Liver (tissue), 8 donors: ENCODE measurements at regions not wholly inside any gene's neighbourhood (a gene's known extent, or its start where the extent isn't known, plus 50 kb on each side); places are given as distances from the start of the nearest gene placed in this dataset.

Experiments used
- DNase-seq: peaks from one replicate; pipeline ENCODE4 v3.0.0-alpha.2; 2017; ENCODE audit warnings: low spot score
- H3K27ac ChIP-seq, 2 donors: one replicate each; pipeline ENCODE4 v1.7.0; 2013; ENCODE audit warnings: inconsistent platforms in 2 of 2, low read length in 2 of 2, control low read depth in 1 of 2, low read depth in 1 of 2, mild to moderate bottlenecking in 1 of 2
- H3K27me3 ChIP-seq, 4 donors: one replicate each; pipeline versions ENCODE4 v1.6.1 to v1.7.0; 2013; ENCODE audit warnings: low read length in 3 of 4, inconsistent platforms in 1 of 4, mild to moderate bottlenecking in 1 of 4, moderate library complexity in 1 of 4; ENCODE audit not compliant: control insufficient read depth in 4 of 4, insufficient read depth in 4 of 4
- H3K36me3 ChIP-seq, 4 donors: one replicate each; pipeline versions ENCODE4 v1.6.1 to v1.7.0; 2013; ENCODE audit warnings: low read length in 3 of 4, mild to moderate bottlenecking in 3 of 4, low read depth in 1 of 4, moderate library complexity in 1 of 4; ENCODE audit not compliant: control insufficient read depth in 4 of 4, insufficient read depth in 3 of 4
- H3K4me1 ChIP-seq, 4 donors: one replicate each; pipeline versions ENCODE4 v1.6.1 to v1.7.0; 2013; ENCODE audit warnings: low read length in 3 of 4, mild to moderate bottlenecking in 3 of 4, moderate library complexity in 1 of 4; ENCODE audit not compliant: control insufficient read depth in 4 of 4, insufficient read depth in 4 of 4
- H3K4me3 ChIP-seq, 3 donors: one replicate each; pipeline versions ENCODE4 v1.6.1 to v1.7.0; 2013; ENCODE audit warnings: low read length in 3 of 3, control low read depth in 1 of 3, low read depth in 1 of 3, mild to moderate bottlenecking in 1 of 3
- H3K9ac ChIP-seq, 2 donors: one replicate each; pipeline ENCODE4 v1.7.0; 2013; ENCODE audit warnings: low read length in 2 of 2, mild to moderate bottlenecking in 2 of 2, moderate library complexity in 2 of 2, control low read depth in 1 of 2, low read depth in 1 of 2
- H3K9me3 ChIP-seq, 4 donors: one replicate each; pipeline versions ENCODE4 v1.6.1 to v1.7.0; 2013; ENCODE audit warnings: low read length in 3 of 4; ENCODE audit not compliant: control insufficient read depth in 4 of 4
- ATF3 ChIP-seq: IDR thresholded peaks from 2 replicates; pipeline ENCODE4 v1.6.1; 2016; ENCODE audit warnings: antibody characterized with exemption
- EGR1 ChIP-seq, 2 donors: IDR thresholded peaks; 2 replicates each; pipeline ENCODE4 v1.6.1; 2016 to 2018; ENCODE audit warnings: antibody characterized with exemption in 2 of 2, low read depth in 2 of 2
- FOXA1 ChIP-seq: IDR thresholded peaks from 2 replicates; pipeline ENCODE4 v1.6.1; 2016; ENCODE audit warnings: antibody characterized with exemption
- FOXA2 ChIP-seq: IDR thresholded peaks from 2 replicates; pipeline ENCODE4 v1.6.1; 2016; ENCODE audit warnings: antibody characterized with exemption
- GABPA ChIP-seq, 2 donors: IDR thresholded peaks in 1 of 2; conservative IDR thresholded peaks in 1 of 2; 2 replicates each; pipeline ENCODE4 v1.6.1; 2016; ENCODE audit warnings: antibody characterized with exemption in 2 of 2, mild to moderate bottlenecking in 1 of 2, moderate library complexity in 1 of 2
- HNF4A ChIP-seq, 2 donors: conservative IDR thresholded peaks; 2 replicates each; pipeline ENCODE4 v1.6.1; 2016; ENCODE audit warnings: antibody characterized with exemption in 2 of 2, mild to moderate bottlenecking in 2 of 2
- HNF4G ChIP-seq: IDR thresholded peaks from 2 replicates; pipeline ENCODE4 v1.6.1; 2016; ENCODE audit warnings: antibody characterized with exemption
- JUND ChIP-seq, 2 donors: IDR thresholded peaks; 2 replicates each; pipeline ENCODE4 v1.6.1; 2016; ENCODE audit warnings: antibody characterized with exemption in 2 of 2
- NR2F2 ChIP-seq: IDR thresholded peaks from 2 replicates; pipeline ENCODE4 v1.6.1; 2016; ENCODE audit warnings: antibody characterized with exemption
- RAD21 ChIP-seq, 2 donors: IDR thresholded peaks; 2 replicates each; pipeline ENCODE4 v1.6.1; 2016; ENCODE audit warnings: antibody characterized with exemption in 2 of 2, mild to moderate bottlenecking in 2 of 2
- REST ChIP-seq: IDR thresholded peaks from 2 replicates; pipeline ENCODE4 v1.6.1; 2016; ENCODE audit warnings: antibody characterized with exemption, mild to moderate bottlenecking
- RXRA ChIP-seq, 2 donors: IDR thresholded peaks; 2 replicates each; pipeline ENCODE4 v1.6.1; 2017 to 2018; ENCODE audit warnings: antibody characterized with exemption in 2 of 2, mild to moderate bottlenecking in 1 of 2
- SP1 ChIP-seq: IDR thresholded peaks from 2 replicates; pipeline ENCODE4 v1.6.1; 2018; ENCODE audit warnings: antibody characterized with exemption, mild to moderate bottlenecking
- TAF1 ChIP-seq: conservative IDR thresholded peaks from 2 replicates; pipeline ENCODE4 v1.6.1; 2016; ENCODE audit warnings: antibody characterized with exemption, mild to moderate bottlenecking
- YY1 ChIP-seq: IDR thresholded peaks from 2 replicates; pipeline ENCODE4 v1.6.1; 2016; ENCODE audit warnings: antibody characterized with exemption, mild to moderate bottlenecking
- WGBS: extraction: QIAGEN DNeasy Blood & Tissue Kit; methylation state at CpG from one replicate; pipeline ENCODE4 v1.1.7; 2013; 5-methylcytosine and 5-hydroxymethylcytosine counted together
- TF ChIP-seq, protein P1 (sequence below): IDR thresholded peaks from 2 replicates; pipeline ENCODE4 v1.6.1; 2016; ENCODE audit warnings: antibody characterized with exemption
- TF ChIP-seq, protein P2 (sequence below): IDR thresholded peaks from 2 replicates; pipeline ENCODE4 v1.6.1; 2016; ENCODE audit warnings: antibody characterized with exemption
- TF ChIP-seq, protein P3 (sequence below): fragments of 150-350 bp; IDR thresholded peaks from 2 replicates; pipeline ENCODE4 v1.5.1; 2017; ENCODE audit warnings: improper control_type of control experiment, low read depth, low read length; ENCODE audit not compliant: missing input control
- donor health status: healthy.
- donor health status: healthy.
- donor health status: healthy.
- donor health status: healthy.
- donor health status: healthy.

DNA sequence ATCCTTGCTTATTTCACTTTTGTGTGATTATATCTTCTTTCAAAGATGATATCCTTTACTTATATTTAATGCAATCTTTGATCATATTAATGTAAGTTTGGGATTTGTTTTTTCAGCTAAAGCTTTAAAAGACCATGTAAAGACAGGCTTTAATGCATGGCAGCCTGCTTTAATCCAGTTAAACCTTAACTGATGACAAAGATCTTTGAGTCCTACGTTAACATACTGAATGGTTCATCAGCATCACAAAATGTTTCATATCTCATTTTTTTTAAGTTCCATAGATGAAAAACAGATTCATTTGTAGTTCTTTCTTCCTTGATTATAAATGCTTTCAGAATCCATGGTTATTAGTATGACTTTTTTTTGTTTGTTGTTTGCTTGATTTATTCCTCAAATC is 1102.8 kb downstream of the FSTL5 start:
- 36% methylated on average over 1 of the region's 1 CpG for WGBS
- Histone ChIP-seq H3K27me3 (no peaks in the 10 kb centered on the region), H3K9ac (no peak overlapping the region), H3K36me3 (no peaks in the 10 kb centered on the region), H3K27ac (no peak overlapping the region), H3K9me3 (no peaks in the 10 kb centered on the region), H3K4me1 (no peaks in the 10 kb centered on the region), H3K4me3 (no peak overlapping the region)
- DNase-seq, result no peak
- no peak for TF ChIP-seq RAD21 (IDR thresholded peaks at IDR 0.05)
- TF ChIP-seq, protein P1, sequence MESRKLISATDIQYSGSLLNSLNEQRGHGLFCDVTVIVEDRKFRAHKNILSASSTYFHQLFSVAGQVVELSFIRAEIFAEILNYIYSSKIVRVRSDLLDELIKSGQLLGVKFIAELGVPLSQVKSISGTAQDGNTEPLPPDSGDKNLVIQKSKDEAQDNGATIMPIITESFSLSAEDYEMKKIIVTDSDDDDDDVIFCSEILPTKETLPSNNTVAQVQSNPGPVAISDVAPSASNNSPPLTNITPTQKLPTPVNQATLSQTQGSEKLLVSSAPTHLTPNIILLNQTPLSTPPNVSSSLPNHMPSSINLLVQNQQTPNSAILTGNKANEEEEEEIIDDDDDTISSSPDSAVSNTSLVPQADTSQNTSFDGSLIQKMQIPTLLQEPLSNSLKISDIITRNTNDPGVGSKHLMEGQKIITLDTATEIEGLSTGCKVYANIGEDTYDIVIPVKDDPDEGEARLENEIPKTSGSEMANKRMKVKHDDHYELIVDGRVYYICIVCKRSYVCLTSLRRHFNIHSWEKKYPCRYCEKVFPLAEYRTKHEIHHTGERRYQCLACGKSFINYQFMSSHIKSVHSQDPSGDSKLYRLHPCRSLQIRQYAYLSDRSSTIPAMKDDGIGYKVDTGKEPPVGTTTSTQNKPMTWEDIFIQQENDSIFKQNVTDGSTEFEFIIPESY, result no peak
- TF ChIP-seq NR2F2, result no peak
- TF ChIP-seq HNF4A (conservative IDR thresholded peaks at IDR 0.05), result no peak
- no peak for TF ChIP-seq REST
- no peak for TF ChIP-seq FOXA2
- TF ChIP-seq GABPA (IDR thresholded peaks at IDR 0.05 in 1 of 2, conservative IDR thresholded peaks at IDR 0.05 in 1 of 2), result no peak
- TF ChIP-seq, protein P2, sequence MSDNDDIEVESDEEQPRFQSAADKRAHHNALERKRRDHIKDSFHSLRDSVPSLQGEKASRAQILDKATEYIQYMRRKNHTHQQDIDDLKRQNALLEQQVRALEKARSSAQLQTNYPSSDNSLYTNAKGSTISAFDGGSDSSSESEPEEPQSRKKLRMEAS, result no peak
- TF ChIP-seq JUND (IDR thresholded peaks at IDR 0.05), result no peak
- TF ChIP-seq HNF4G, result no peak
- TF ChIP-seq FOXA1, result no peak
- no peak for TF ChIP-seq EGR1 (IDR thresholded peaks at IDR 0.05; ENCODE audit: low read depth in 2 of 2)
- no peak for TF ChIP-seq SP1
- TF ChIP-seq TAF1, result no peak
- TF ChIP-seq, protein P3, sequence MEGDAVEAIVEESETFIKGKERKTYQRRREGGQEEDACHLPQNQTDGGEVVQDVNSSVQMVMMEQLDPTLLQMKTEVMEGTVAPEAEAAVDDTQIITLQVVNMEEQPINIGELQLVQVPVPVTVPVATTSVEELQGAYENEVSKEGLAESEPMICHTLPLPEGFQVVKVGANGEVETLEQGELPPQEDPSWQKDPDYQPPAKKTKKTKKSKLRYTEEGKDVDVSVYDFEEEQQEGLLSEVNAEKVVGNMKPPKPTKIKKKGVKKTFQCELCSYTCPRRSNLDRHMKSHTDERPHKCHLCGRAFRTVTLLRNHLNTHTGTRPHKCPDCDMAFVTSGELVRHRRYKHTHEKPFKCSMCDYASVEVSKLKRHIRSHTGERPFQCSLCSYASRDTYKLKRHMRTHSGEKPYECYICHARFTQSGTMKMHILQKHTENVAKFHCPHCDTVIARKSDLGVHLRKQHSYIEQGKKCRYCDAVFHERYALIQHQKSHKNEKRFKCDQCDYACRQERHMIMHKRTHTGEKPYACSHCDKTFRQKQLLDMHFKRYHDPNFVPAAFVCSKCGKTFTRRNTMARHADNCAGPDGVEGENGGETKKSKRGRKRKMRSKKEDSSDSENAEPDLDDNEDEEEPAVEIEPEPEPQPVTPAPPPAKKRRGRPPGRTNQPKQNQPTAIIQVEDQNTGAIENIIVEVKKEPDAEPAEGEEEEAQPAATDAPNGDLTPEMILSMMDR, result no peak
- no peak for TF ChIP-seq YY1
- TF ChIP-seq ATF3, result no peak
- no peak for TF ChIP-seq RXRA (IDR thresholded peaks at IDR 0.05)
